ENCODE measurements at regions not wholly inside any gene's neighbourhood (a gene's known extent, or its start where the extent isn't known, plus 50 kb on each side); places are given as distances from the start of the nearest gene placed in this dataset.
"Not testable (repeated sequence)": the region's sequence is repeated elsewhere in the genome, so short reads cannot be mapped to it uniquely, and the experiment has no call there.

GRCh38 chr9:12314589-12314988 lies 378.6 kb upstream of the TYRP1 start:
- no peak for DNase-seq

- no peak for DNase-seq
Measured at GRCh38 chr9:12318732-12319685, 374.2 kb upstream of the TYRP1 start.

- DNase-seq, result no peak
Measured at GRCh38 chr9:12329623-12329985, 363.6 kb upstream of the TYRP1 start.

- not testable (repeated sequence) for DNase-seq
Measured at GRCh38 chr9:12333966-12334365, 359.2 kb upstream of the TYRP1 start.

- DNase-seq, result no peak
Measured at GRCh38 chr9:12350775-12351174, 342.4 kb upstream of the TYRP1 start.

GRCh38 chr9:12351293-12352044 lies 341.7 kb upstream of the TYRP1 start:
- DNase-seq, result no peak

GRCh38 chr9:12352045-12352315 lies 341.2 kb upstream of the TYRP1 start:
- no peak for DNase-seq

GRCh38 chr9:12363439-12363838 lies 329.7 kb upstream of the TYRP1 start:
- no peak for DNase-seq

GRCh38 chr9:12368569-12368968 lies 324.6 kb upstream of the TYRP1 start:
- no peak for DNase-seq

GRCh38 chr9:12391839-12392509 lies 301.2 kb upstream of the TYRP1 start:
- no peak for DNase-seq

- no peak for DNase-seq
Measured at GRCh38 chr9:12394105-12394504, 299.1 kb upstream of the TYRP1 start.

- DNase-seq, result no peak
Measured at GRCh38 chr9:12403721-12404120, 289.5 kb upstream of the TYRP1 start.

- no peak for DNase-seq
Measured at GRCh38 chr9:12413986-12414385, 279.2 kb upstream of the TYRP1 start.

- no peak for DNase-seq
Measured at GRCh38 chr9:12414514-12414913, 278.7 kb upstream of the TYRP1 start.

- no peak for DNase-seq
Measured at GRCh38 chr9:12415361-12415760, 277.8 kb upstream of the TYRP1 start.

GRCh38 chr9:12416716-12417115 lies 276.5 kb upstream of the TYRP1 start:
- no peak for DNase-seq

GRCh38 chr9:12424243-12424642 lies 268.9 kb upstream of the TYRP1 start:
- no peak for DNase-seq

- DNase-seq, result no peak
Measured at GRCh38 chr9:12425878-12426864, 267.0 kb upstream of the TYRP1 start.

GRCh38 chr9:12439267-12439666 lies 253.9 kb upstream of the TYRP1 start:
- DNase-seq, result no peak

GRCh38 chr9:12441080-12441479 lies 252.1 kb upstream of the TYRP1 start:
- not testable (repeated sequence) for DNase-seq

GRCh38 chr9:12441506-12441905 lies 251.7 kb upstream of the TYRP1 start:
- DNase-seq, result no peak

- DNase-seq, result no peak
Measured at GRCh38 chr9:12448246-12448645, 244.9 kb upstream of the TYRP1 start.

- no peak for DNase-seq
Measured at GRCh38 chr9:12457237-12457636, 235.9 kb upstream of the TYRP1 start.

All from MV-4-11 (cell line).